Astrocyte of the hippocampus (primary cell): ENCODE measurements at regions not wholly inside any gene's neighbourhood (a gene's known extent, or its start where the extent isn't known, plus 50 kb on each side); places are given as distances from the start of the nearest gene placed in this dataset.
A peak's percentile ranks its signal among the peaks of the same experiment; 100 is the strongest.

Source experiments
- DNase-seq: peaks from one replicate; pipeline ENCODE4 v3.0.0; 2011; ENCODE audit warnings: low read depth, low spot score

DNA sequence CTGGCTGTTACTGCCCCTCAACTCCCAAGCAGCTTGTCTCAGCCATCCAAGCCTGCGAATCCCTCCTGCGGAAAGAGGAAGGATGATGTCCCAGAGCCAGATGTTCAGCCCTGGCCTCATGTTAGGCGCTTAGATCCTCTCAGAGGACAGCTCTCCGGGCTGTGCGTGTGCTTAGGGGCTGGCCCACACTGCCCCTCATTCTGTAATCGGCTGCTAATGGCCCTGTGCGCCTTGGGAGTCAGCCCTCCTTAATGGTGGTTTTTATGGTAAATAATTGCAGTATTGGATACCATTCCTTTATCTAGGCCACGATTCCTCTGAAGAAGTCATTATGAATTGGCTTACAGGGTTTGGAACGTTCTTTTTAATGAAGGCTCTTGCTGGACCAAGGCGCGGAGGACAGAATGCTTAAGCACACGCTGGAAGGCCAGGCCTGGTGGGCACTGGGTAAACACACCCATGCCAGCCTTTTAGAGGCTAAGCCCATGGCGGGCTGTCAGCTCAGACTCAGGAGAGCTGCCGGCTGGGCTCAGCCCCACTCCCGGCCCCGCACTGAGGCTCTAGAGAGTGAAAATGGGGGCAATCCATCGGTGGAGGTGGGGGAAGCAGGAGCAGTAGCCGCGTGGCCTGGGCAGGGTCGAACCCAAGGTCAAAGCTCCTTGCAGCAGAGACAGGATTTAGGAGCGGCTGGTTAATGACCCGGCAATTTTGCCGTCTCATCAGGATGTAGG, 1157.5 kb downstream of the BRD1 start:
- DNase-seq, result no peak

DNA sequence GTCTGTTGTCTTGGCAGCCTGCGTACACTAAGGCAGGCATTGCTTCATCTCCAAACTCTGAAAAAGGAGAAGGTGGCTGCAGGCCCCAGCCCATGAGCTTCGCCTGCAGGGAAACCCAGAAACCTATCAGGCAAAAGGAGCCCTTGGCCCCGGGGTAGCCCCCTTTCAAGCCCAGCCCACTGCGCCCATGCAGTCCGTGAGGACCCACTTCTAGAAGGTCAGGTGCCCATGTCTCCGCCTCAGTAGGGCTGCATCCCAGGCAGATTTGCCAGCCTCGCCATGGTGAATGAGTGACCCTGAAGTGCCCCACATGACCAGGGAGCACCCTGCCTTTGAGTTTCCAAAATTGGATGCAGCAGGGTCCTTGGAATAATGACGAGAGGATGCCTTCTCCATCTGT, 1158.4 kb downstream of the BRD1 start:
- DNase-seq, result no peak

- DNase-seq, result no peak
These were observed 1160.4 kb downstream of the BRD1 start for GRCh38 chr22:48667289-48667688.

- DNase-seq, result peak; percentile 21
These were observed 1161.1 kb downstream of the BRD1 start for GRCh38 chr22:48666620-48667019.

DNA sequence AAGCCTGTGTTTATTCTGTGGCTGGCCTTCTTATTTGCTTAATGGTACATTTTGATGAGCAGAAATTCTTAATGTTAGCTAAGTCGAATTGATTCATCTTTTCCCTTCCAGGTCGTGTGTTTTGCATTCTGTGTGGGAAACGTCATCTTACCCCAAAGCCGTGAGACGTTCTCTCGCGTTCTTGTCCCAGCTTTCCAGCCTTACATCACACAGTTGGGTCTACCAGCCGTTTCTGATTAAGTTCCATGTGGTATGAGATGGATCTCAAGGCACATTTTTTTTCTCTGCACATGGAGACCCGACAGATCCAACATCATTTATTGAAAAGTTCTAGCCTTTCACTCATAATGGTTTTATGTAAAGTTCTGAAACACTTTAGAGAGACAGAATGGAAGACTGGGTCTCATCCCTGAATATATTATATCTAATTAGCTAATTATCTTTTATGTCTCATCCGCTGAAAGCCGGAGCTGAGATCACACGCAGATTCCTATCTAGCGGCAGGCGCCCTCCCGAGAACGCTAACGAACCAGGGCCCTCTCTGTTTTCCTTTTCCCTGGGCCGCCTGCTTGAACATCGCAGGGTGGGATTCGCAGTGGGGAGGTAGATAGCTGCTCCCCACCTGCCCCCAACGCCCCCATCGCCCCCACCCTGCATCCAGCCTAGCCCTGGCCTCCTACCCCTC, 1162.2 kb downstream of the BRD1 start:
- no peak for DNase-seq

- no peak for DNase-seq
These were observed 1163.1 kb downstream of the BRD1 start for GRCh38 chr22:48664586-48664985.

GRCh38 chr22:48663297-48663696, 1164.4 kb downstream of the BRD1 start:
- no peak for DNase-seq

DNA sequence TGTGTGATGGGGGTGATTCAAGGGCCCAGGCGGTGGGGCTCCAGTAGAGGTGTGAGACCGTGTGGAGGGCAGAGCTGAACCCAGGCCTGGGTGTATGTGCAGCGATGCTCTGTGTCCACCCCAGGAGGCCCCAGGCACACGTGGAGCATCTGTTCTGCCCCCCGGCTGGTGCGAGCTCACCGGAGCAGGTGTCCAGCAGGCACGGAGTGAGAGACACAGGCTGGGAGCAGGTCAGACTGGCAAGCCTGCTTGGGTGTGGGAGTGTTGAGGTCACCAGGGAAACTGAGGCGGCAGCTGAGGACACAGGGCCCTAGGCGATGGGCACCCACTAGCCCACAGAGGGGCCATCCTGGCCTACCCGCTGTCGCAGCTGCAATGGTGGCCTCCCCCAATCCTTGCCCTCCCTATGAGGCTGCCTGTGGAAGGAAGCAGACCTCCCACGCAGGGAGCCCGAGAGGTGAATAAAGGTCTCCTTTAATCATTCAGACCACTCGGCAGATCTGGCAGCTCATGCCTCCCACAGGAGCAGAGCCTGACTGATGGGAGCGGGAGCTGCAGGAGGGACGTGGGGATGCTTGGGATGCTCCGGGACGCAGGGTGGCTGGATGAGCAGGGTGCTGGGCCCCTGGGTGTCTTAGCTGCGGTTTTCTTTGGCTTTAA, 1165.1 kb downstream of the BRD1 start:
- no peak for DNase-seq

DNA sequence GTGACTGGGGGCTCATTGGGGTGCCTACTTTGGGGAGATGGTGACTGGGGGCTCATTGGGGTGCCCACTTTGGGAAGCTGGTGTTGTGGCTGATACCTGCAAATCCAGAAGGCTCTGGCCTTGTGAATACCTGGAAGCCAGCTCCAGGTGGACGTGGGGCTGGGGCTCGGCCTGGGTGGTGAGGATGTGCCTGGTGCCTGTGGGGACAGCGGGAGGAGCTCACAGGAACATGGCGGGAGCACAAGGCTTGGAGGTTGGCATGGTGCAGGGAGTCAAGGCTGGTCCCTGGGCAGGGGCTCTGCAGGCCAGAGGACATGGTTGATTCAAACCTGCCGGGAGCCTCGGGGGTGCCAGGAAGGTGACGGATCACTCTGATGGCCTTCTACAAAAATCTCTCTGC, 1165.7 kb downstream of the BRD1 start:
- DNase-seq, result no peak

GRCh38 chr22:48660790-48661740, 1166.6 kb downstream of the BRD1 start:
- no peak for DNase-seq

DNA sequence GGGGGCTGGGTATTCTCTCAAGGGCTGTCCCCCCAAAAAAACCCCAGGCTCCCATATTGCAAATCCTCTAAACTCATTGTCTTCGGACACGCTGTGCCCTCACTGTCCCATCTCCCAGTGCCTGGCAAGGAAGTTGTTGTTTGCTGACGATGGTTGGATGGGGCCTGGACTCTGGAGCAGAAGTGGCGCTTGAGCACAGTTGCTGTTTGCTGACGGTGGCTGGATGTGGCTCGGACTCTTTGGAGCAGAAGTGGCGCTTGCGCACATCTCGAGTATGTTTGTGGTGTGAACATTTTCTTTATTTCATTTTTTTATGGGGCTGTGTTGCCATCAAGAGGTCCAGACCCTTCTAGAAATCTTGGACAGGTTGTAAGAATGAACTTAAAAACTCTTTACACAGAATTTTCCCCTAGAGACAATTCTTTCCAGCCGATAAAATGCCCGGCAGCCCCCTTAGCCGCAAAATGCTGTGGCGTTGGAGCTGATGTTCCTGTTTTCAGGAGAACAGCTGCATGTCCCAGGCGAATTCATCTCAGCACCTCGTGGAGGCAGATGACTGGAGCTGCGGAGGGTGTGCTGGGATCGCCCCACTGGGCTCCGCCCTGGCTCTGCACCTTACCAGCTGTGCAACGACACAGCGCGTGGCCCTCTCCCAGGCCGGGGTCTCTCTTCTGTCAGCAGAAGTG, 1167.4 kb downstream of the BRD1 start:
- DNase-seq, result no peak

GRCh38 chr22:48659404-48659996, 1168.2 kb downstream of the BRD1 start:
- no peak for DNase-seq

DNA sequence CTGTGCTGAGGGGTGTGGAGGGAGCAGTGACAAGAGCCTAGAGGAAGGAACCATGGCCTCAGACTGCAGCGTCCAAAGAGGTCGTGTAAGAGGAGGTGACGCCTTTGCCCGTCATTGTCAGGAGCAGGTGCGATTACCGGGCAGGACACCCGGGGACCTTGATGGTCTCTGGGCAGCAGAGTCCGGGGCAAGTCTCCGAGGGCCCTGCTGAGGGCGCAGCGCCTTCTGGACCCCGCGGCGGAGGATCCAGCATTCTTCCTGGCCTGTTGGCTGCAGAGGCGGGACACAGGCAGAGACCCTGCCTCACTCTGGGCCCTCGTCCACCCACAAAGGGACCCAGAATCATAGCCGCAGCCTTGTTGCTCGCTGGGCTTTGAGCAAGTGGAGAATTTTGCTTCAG, 1168.8 kb downstream of the BRD1 start:
- no peak for DNase-seq

GRCh38 chr22:48658246-48658645, 1169.4 kb downstream of the BRD1 start:
- no peak for DNase-seq

DNA sequence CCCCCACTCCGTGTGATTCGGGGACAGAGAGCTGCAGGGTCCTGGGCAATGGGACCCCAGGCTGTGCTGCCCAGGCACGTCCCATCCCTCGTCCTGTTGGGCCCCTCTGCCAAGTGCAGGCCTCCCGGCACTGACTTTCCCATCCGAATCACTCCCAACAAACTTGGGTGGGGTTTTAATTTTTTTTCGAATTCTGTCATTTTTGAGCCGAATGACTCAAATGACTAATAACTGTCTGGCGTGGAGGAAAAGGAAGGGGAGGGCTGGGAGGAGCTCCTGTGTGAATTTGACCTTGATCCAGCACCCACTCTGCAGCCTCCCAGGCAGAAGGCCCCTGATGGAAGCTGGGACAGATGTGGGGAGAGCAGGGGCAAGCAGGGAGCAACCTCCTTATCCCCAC, 1173.2 kb downstream of the BRD1 start:
- DNase-seq, result no peak

GRCh38 chr22:48653929-48654328, 1173.7 kb downstream of the BRD1 start:
- DNase-seq, result no peak

DNA sequence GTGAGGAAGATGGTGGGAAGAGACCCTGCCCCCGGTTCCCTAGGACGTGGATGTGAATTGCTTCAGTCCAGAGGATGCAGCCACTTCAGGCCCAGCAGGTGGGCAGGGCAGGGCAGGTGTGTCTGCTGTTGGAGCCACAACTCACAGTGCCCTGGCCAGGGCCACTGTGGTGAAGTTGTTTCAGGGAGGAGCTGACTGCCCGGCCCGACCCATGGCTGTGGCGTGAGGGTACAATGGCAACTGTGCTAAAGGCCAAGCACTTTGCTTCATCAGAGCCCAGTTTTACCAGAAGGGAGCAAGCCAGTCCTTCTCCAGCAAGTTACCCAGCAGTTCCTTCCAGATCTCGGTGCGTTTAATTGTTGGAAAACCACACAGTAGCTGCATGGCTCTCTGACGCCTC, 1174.4 kb downstream of the BRD1 start:
- no peak for DNase-seq

- DNase-seq, result no peak
These were observed 1174.9 kb downstream of the BRD1 start for GRCh38 chr22:48652796-48653195.

DNA sequence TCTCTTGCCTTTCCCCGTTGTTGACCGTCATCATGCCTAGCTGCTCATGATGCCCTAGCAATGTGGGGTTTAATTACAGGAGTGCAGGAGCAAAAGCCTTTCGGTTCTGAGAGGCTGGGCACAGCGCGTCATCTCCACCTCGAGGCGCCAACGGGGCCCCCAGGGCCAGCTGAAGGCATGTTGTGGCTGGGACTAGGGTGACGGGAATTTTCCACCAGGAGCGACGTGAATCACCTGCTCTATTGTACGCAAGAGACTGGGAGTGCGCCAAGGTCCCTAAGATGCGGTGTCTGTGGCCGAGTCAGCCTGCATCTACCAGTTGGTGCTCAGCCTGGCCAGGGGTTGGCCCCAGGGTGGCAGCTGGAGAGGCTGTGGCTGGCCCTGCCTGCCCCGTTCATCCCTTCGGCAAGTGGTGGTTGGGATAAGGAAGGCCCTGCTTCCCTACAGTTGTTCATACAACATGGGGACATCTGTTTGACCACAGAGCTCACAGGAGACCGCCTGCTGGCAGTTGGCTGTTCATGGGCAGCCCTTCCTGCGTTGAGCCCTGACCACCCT, 1175.6 kb downstream of the BRD1 start:
- no peak for DNase-seq
